WTC11 (cell line): ENCODE measurements at regions not wholly inside any gene's neighbourhood (a gene's known extent, or its start where the extent isn't known, plus 50 kb on each side); places are given as distances from the start of the nearest gene placed in this dataset.

Experiments used
- ATAC-seq: fragments of 200-7000 bp; cut with Tn5 transposase; 2 replicates; pipeline ENCODE4 v1.10.0; 2021; ENCODE audit warnings: mild to moderate bottlenecking, moderate library complexity
- CTCF ChIA-PET: fragments of 300-600 bp; sonication (Branson Sonifier 250); formaldehyde crosslinking; loops from one replicate; lab custom pipeline; 2021; ENCODE audit warnings: antibody characterized with exemption; lab: Charles Lee
- POLR2A ChIA-PET: fragments of 350-600 bp; sonication (Branson Sonifier 250); formaldehyde crosslinking; loops from one replicate; lab custom pipeline; 2021; ENCODE audit warnings: antibody characterized with exemption; lab: Charles Lee
- DNase-seq: peaks from one replicate; pipeline ENCODE4 v3.0.0; 2021; ENCODE audit warnings: low spot score
- H3K27ac Mint-ChIP-seq: 2 replicates; pipeline ENCODE4 v1.8.0; 2021; ENCODE audit warnings: mixed read lengths
- H3K27me3 Mint-ChIP-seq: 2 replicates; pipeline ENCODE4 v1.8.0; 2021; ENCODE audit warnings: low read depth, mild to moderate bottlenecking, moderate library complexity, mixed read lengths
- H3K36me3 Mint-ChIP-seq: 2 replicates; pipeline ENCODE4 v1.8.0; 2021; ENCODE audit warnings: mixed read lengths
- H3K4me1 Mint-ChIP-seq: 2 replicates; pipeline ENCODE4 v1.8.0; 2022; ENCODE audit warnings: mixed read lengths
- H3K4me3 Mint-ChIP-seq: 2 replicates; pipeline ENCODE4 v1.8.0; 2021; ENCODE audit warnings: mild to moderate bottlenecking, moderate library complexity, mixed read lengths
- H3K9me3 Mint-ChIP-seq: 2 replicates; pipeline ENCODE4 v1.8.0; 2021; ENCODE audit warnings: mixed read lengths
- ATF3 ChIP-seq: sonication (generic); formaldehyde crosslinking; conservative IDR thresholded peaks from 2 replicates; pipeline ENCODE4 v1.8.1; 2022; ENCODE audit warnings: mild to moderate bottlenecking, missing genetic modification reagents
- CTCF ChIP-seq: fragments of 200-600 bp; IDR thresholded peaks from 2 replicates; pipeline ENCODE4 v1.8.0; 2022; ENCODE audit warnings: antibody characterized with exemption
- E2F1 ChIP-seq: sonication (generic); formaldehyde crosslinking; IDR thresholded peaks from 2 replicates; pipeline ENCODE4 v1.8.0; 2022; ENCODE audit warnings: mild to moderate bottlenecking, missing genetic modification reagents
- ELF4 ChIP-seq: sonication (generic); formaldehyde crosslinking; IDR thresholded peaks from 2 replicates; pipeline ENCODE4 v1.8.1; 2022; ENCODE audit warnings: low read depth, mild to moderate bottlenecking, moderate library complexity, missing genetic modification reagents
- ESRRA ChIP-seq: sonication (generic); formaldehyde crosslinking; IDR thresholded peaks from 2 replicates; pipeline ENCODE4 v1.8.1; 2022; ENCODE audit warnings: mild to moderate bottlenecking, missing genetic modification reagents, borderline replicate concordance
- FOXK1 ChIP-seq: sonication (generic); formaldehyde crosslinking; IDR thresholded peaks from 2 replicates; pipeline ENCODE4 v1.8.0; 2022; ENCODE audit warnings: mild to moderate bottlenecking, moderate library complexity, missing genetic modification reagents
- GRHL2 ChIP-seq: fragments of 250-450 bp; sonication (Bioruptor Pico); IDR thresholded peaks from 2 replicates; pipeline ENCODE4 v1.8.0; 2022; ENCODE audit warnings: mild to moderate bottlenecking, moderate library complexity; ENCODE audit not compliant: insufficient replicate concordance, severe bottlenecking
- HMGA2 ChIP-seq: fragments of 250-450 bp; sonication (Bioruptor Pico); IDR thresholded peaks from 2 replicates; pipeline ENCODE4 v1.4.0; 2021; ENCODE audit warnings: mild to moderate bottlenecking, moderate library complexity
- KAT7 ChIP-seq: sonication (generic); formaldehyde crosslinking; IDR thresholded peaks from 2 replicates; pipeline ENCODE4 v1.8.1; 2023; ENCODE audit warnings: missing genetic modification reagents, mild to moderate bottlenecking, borderline replicate concordance
- OVOL2 ChIP-seq: fragments of 250-450 bp; sonication (Bioruptor Pico); IDR thresholded peaks from 2 replicates; pipeline ENCODE4 v1.9.0; 2021; ENCODE audit warnings: mild to moderate bottlenecking, borderline replicate concordance
- PREB ChIP-seq: sonication (generic); formaldehyde crosslinking; IDR thresholded peaks from 2 replicates; pipeline ENCODE4 v1.8.1; 2022; ENCODE audit warnings: mild to moderate bottlenecking, missing genetic modification reagents, moderate library complexity, borderline replicate concordance
- SMAD3 ChIP-seq: sonication (generic); formaldehyde crosslinking; IDR thresholded peaks from 2 replicates; pipeline ENCODE4 v1.8.0; 2022; ENCODE audit warnings: missing genetic modification reagents, mild to moderate bottlenecking, borderline replicate concordance
- SOX15 ChIP-seq: fragments of 250-450 bp; sonication (Bioruptor Pico); IDR thresholded peaks from 2 replicates; pipeline ENCODE4 v1.9.0; 2021; ENCODE audit warnings: mild to moderate bottlenecking
- TEAD4 ChIP-seq: sonication (generic); formaldehyde crosslinking; IDR thresholded peaks from 2 replicates; pipeline ENCODE4 v1.8.0; 2022; ENCODE audit warnings: mild to moderate bottlenecking, missing genetic modification reagents
- USF2 ChIP-seq: sonication (generic); formaldehyde crosslinking; IDR thresholded peaks from 2 replicates; pipeline ENCODE4 v1.8.1; 2023; ENCODE audit warnings: mild to moderate bottlenecking, missing genetic modification reagents, moderate library complexity
- ZBTB21 ChIP-seq: sonication (generic); formaldehyde crosslinking; IDR thresholded peaks from 2 replicates; pipeline ENCODE4 v1.8.1; 2023; ENCODE audit warnings: mild to moderate bottlenecking, missing genetic modification reagents, borderline replicate concordance

GRCh38 chr21:23308741-23309140 is 2298.5 kb downstream of the MRPL39 start:
- H3K27me3 Mint-ChIP-seq = no peaks in the 10 kb centered on the region
- H3K9me3 Mint-ChIP-seq = no peaks in the 10 kb centered on the region
- POLR2A ChIA-PET = no interaction called here

GRCh38 chr21:23307065-23307464 is 2300.2 kb downstream of the MRPL39 start:
- H3K4me3 Mint-ChIP-seq = no peak overlapping the region
- TF ChIP-seq HMGA2 (CRISPR knock-in tag) = no peak
- DNase-seq (no peak), ATAC-seq (no peak)
- H3K27me3 Mint-ChIP-seq = no peaks in the 10 kb centered on the region
- no peak overlapping the region for H3K27ac Mint-ChIP-seq
- CTCF ChIA-PET = no interaction called here
- peaks cover 7% of the 10 kb centered on the region for H3K4me1 Mint-ChIP-seq
- POLR2A ChIA-PET = no interaction called here
- peaks cover 4% of the 10 kb centered on the region for H3K9me3 Mint-ChIP-seq
- no peaks in the 10 kb centered on the region for H3K36me3 Mint-ChIP-seq

More at GRCh38 chr21:23308741-23309140, 2298.5 kb downstream of the MRPL39 start:
- TF ChIP-seq E2F1 (CRISPR knock-in tag) (no peak), CTCF (no peak), ESRRA (CRISPR knock-in tag) (no peak), USF2 (CRISPR knock-in tag) (no peak), PREB (CRISPR knock-in tag) (no peak), ELF4 (no peak), ATF3 (CRISPR knock-in tag) (no peak), GRHL2 (CRISPR knock-in tag) (no peak), ZBTB21 (CRISPR knock-in tag) (no peak), SOX15 (CRISPR knock-in tag) (no peak)
- no peak overlapping the region for H3K27ac Mint-ChIP-seq
- CTCF ChIA-PET = no interaction called here
- no peak overlapping the region for H3K4me3 Mint-ChIP-seq
- no peaks in the 10 kb centered on the region for H3K36me3 Mint-ChIP-seq
- ATAC-seq (no peak), DNase-seq (no peak)
- H3K4me1 Mint-ChIP-seq = peaks cover 14% of the 10 kb centered on the region

- no peak overlapping the region for H3K27ac Mint-ChIP-seq
- peaks cover 33% of the 10 kb centered on the region for H3K9me3 Mint-ChIP-seq
- ChIA-PET CTCF (no interaction called here), POLR2A (no interaction called here)
- peaks cover 14% of the 10 kb centered on the region for H3K4me1 Mint-ChIP-seq
- H3K4me3 Mint-ChIP-seq = no peak overlapping the region
- ATAC-seq (no peak), DNase-seq (no peak)
- peaks cover 15% of the 10 kb centered on the region for H3K36me3 Mint-ChIP-seq
- H3K27me3 Mint-ChIP-seq = no peaks in the 10 kb centered on the region
- TF ChIP-seq OVOL2 (CRISPR knock-in tag) (no peak), SMAD3 (CRISPR knock-in tag) (no peak)
These were observed 2294.1 kb downstream of the NCAM2 start for GRCh38 chr21:23292292-23292691.

- Mint-ChIP-seq H3K27ac (no peak overlapping the region), H3K27me3 (no peaks in the 10 kb centered on the region), H3K9me3 (peaks cover 9% of the 10 kb centered on the region), H3K4me3 (no peak overlapping the region), H3K36me3 (no peaks in the 10 kb centered on the region), H3K4me1 (no peaks in the 10 kb centered on the region)
- CTCF ChIA-PET = no interaction called here
- TF ChIP-seq SOX15 (CRISPR knock-in tag) = no peak
- no peak for TF ChIP-seq KAT7 (CRISPR knock-in tag)
- no peak for TF ChIP-seq FOXK1 (CRISPR knock-in tag)
- no peak for TF ChIP-seq TEAD4
- POLR2A ChIA-PET = no interaction called here
- DNase-seq (no peak), ATAC-seq (no peak)
These were observed 2283.7 kb downstream of the NCAM2 start for GRCh38 chr21:23281917-23282316.
